H1 (cell line): ENCODE measurements at regions not wholly inside any gene's neighbourhood (a gene's known extent, or its start where the extent isn't known, plus 50 kb on each side); places are given as distances from the start of the nearest gene placed in this dataset.

Experiments used
- CTCF ChIA-PET: fragments of 300-600 bp; sonication (Branson Sonifier 250); formaldehyde crosslinking; loops from one replicate; lab custom pipeline; 2021; ENCODE audit not compliant: partially characterized antibody; lab: Charles Lee
- POLR2A ChIA-PET: fragments of 300-600 bp; sonication (Branson Sonifier 250); formaldehyde crosslinking; loops from one replicate; lab custom pipeline; 2021; ENCODE audit warnings: inconsistent platforms; ENCODE audit not compliant: partially characterized antibody; lab: Charles Lee
- DNase-seq, 2 experiments: peaks; one replicate each; pipeline versions ENCODE4 v3.0.0 to v3.0.0-alpha.2; 2010 to 2022; ENCODE audit warnings: low spot score in 2 of 2, low read depth in 1 of 2, mixed read lengths in 1 of 2
- FAIRE-seq: peaks from 2 replicates; lab custom pipeline; 2011; peaks lifted over from hg19 to GRCh38; lab: Jason Lieb, UNC
- H2AFZ ChIP-seq: 2 replicates; pipeline ENCODE4 v1.8.1; 2012; ENCODE audit warnings: low read length, inconsistent platforms
- H2AK5ac ChIP-seq: 2 replicates; pipeline ENCODE4 v1.6.1; 2013; ENCODE audit warnings: low read depth, low read length
- H2BK120ac ChIP-seq: replicated peaks from 2 replicates; pipeline ENCODE3; 2013; ENCODE audit warnings: low read depth, low read length, inconsistent platforms
- H2BK12ac ChIP-seq: 2 replicates; pipeline ENCODE4 v1.6.1; 2013; ENCODE audit warnings: low read depth, low read length
- H2BK15ac ChIP-seq: 2 replicates; pipeline ENCODE4 v1.6.1; 2013; ENCODE audit warnings: low read length
- H2BK20ac ChIP-seq: 2 replicates; pipeline ENCODE4 v1.6.1; 2013; ENCODE audit warnings: low read length
- H2BK5ac ChIP-seq: 2 replicates; pipeline ENCODE4 v1.6.1; 2013; ENCODE audit warnings: low read depth, low read length
- H3K14ac ChIP-seq: 2 replicates; pipeline ENCODE4 v1.6.1; 2013; ENCODE audit warnings: inconsistent platforms; ENCODE audit not compliant: insufficient read length
- H3K18ac ChIP-seq: 2 replicates; pipeline ENCODE4 v1.6.1; 2013; ENCODE audit warnings: low read length; ENCODE audit errors: extremely low read depth
- H3K23ac ChIP-seq: 2 replicates; pipeline ENCODE4 v1.6.1; 2013; ENCODE audit warnings: inconsistent platforms; ENCODE audit not compliant: insufficient read length
- H3K23me2 ChIP-seq: 2 replicates; pipeline ENCODE4 v1.6.1; 2013; ENCODE audit warnings: low read depth, low read length
- H3K27ac ChIP-seq: 2 replicates; pipeline ENCODE4 v1.6.1; 2011; ENCODE audit warnings: low read depth, low read length, inconsistent platforms
- H3K27me3 ChIP-seq, 4 experiments: replicated peaks in 1 of 4; 1 replicate in 1 of 4; 2 replicates in 3 of 4; pipeline versions ENCODE4 v1.6.1 to v1.8.1; 2011 to 2013; ENCODE audit warnings: low read length in 3 of 4, mild to moderate bottlenecking in 3 of 4, inconsistent platforms in 2 of 4, mixed read lengths in 2 of 4, moderate library complexity in 1 of 4; ENCODE audit not compliant: control insufficient read depth in 3 of 4, insufficient read depth in 3 of 4; ENCODE audit errors: extremely low read depth in 1 of 4
- H3K36me3 ChIP-seq, 4 experiments: 2 replicates each; pipeline versions ENCODE4 v1.6.1 to v1.8.1; 2011 to 2013; ENCODE audit warnings: mild to moderate bottlenecking in 4 of 4, low read length in 3 of 4, moderate library complexity in 2 of 4, control low read depth in 1 of 4, inconsistent platforms in 1 of 4; ENCODE audit not compliant: insufficient read depth in 4 of 4, control insufficient read depth in 2 of 4
- H3K4ac ChIP-seq: replicated peaks from 2 replicates; pipeline ENCODE3; 2013; ENCODE audit warnings: low read length, low read depth, mixed read lengths, inconsistent platforms; ENCODE audit not compliant: insufficient read length
- H3K4me1 ChIP-seq, 4 experiments: replicated peaks in 1 of 4; 1 replicate in 1 of 4; 2 replicates in 3 of 4; pipeline versions ENCODE4 v1.6.1 to v1.8.1; 2011 to 2013; ENCODE audit warnings: low read length in 3 of 4, inconsistent platforms in 2 of 4, mixed read lengths in 1 of 4; ENCODE audit not compliant: insufficient read depth in 4 of 4, control insufficient read depth in 3 of 4
- H3K4me2 ChIP-seq, 2 experiments: 2 replicates each; pipeline versions ENCODE4 v1.6.1 to v1.8.1; 2011 to 2013; ENCODE audit warnings: low read depth in 2 of 2, low read length in 2 of 2, control low read depth in 1 of 2, inconsistent platforms in 1 of 2, mild to moderate bottlenecking in 1 of 2; ENCODE audit not compliant: insufficient read depth in 1 of 2
- H3K4me3 ChIP-seq, 4 experiments: fragments of 200-600, 300-600 bp in 1 of 4; sonication (generic), shearing (Covaris generic), sonication (Bioruptor Twin) in 1 of 4; 2 replicates each; pipeline versions ENCODE4 v1.5.1 to v1.8.1; 2011 to 2016; ENCODE audit warnings: low read length in 4 of 4, low read depth in 3 of 4, control low read depth in 2 of 4, inconsistent platforms in 2 of 4, mild to moderate bottlenecking in 2 of 4, mixed read lengths in 1 of 4, moderate library complexity in 1 of 4; ENCODE audit not compliant: insufficient read depth in 2 of 4; ENCODE audit errors: extremely low read depth in 1 of 4
- H3K56ac ChIP-seq: replicated peaks from 2 replicates; pipeline ENCODE3; 2013; ENCODE audit warnings: low read depth, mild to moderate bottlenecking, mixed read lengths, low read length, inconsistent platforms; ENCODE audit not compliant: insufficient read length
- H3K79me1 ChIP-seq: 2 replicates; pipeline ENCODE4 v1.6.1; 2013; ENCODE audit warnings: low read depth, low read length, control low read depth
- H3K79me2 ChIP-seq, 2 experiments: 2 replicates each; pipeline versions ENCODE4 v1.6.1 to v1.8.1; 2012 to 2013; ENCODE audit warnings: low read length in 2 of 2, mild to moderate bottlenecking in 2 of 2, inconsistent platforms in 1 of 2; ENCODE audit not compliant: insufficient read depth in 2 of 2, control insufficient read depth in 1 of 2
- H3K9ac ChIP-seq, 4 experiments: replicated peaks in 1 of 4; 1 replicate in 1 of 4; 2 replicates in 3 of 4; pipeline versions ENCODE4 v1.6.1 to v1.8.1; 2011 to 2013; ENCODE audit warnings: low read depth in 3 of 4, low read length in 3 of 4, control low read depth in 2 of 4, mild to moderate bottlenecking in 2 of 4, moderate library complexity in 2 of 4, inconsistent platforms in 1 of 4; ENCODE audit errors: extremely low read depth in 1 of 4
- H3K9me3 ChIP-seq, 2 experiments: 2 replicates each; pipeline versions ENCODE4 v1.6.1 to v1.8.1; 2012 to 2013; ENCODE audit warnings: mild to moderate bottlenecking in 2 of 2, moderate library complexity in 2 of 2, control low read depth in 1 of 2, inconsistent platforms in 1 of 2, low read depth in 1 of 2, low read length in 1 of 2, mixed read lengths in 1 of 2; ENCODE audit not compliant: insufficient read depth in 2 of 2
- H4K20me1 ChIP-seq, 2 experiments: replicated peaks in 1 of 2; 2 replicates each; pipeline versions ENCODE3 to v1.8.1; 2011 to 2013; ENCODE audit warnings: inconsistent platforms in 2 of 2, low read length in 2 of 2, mild to moderate bottlenecking in 1 of 2; ENCODE audit not compliant: insufficient read depth in 2 of 2, control insufficient read depth in 1 of 2
- H4K5ac ChIP-seq: 2 replicates; pipeline ENCODE4 v1.6.1; 2013; ENCODE audit warnings: low read length, low read depth, mixed read lengths, inconsistent platforms; ENCODE audit not compliant: insufficient read length
- H4K8ac ChIP-seq: 2 replicates; pipeline ENCODE4 v1.8.0; 2013; ENCODE audit warnings: mild to moderate bottlenecking, moderate library complexity, low read length, inconsistent platforms; ENCODE audit not compliant: insufficient read depth; ENCODE audit errors: extremely low read depth
- H4K91ac ChIP-seq: replicated peaks from 2 replicates; pipeline ENCODE3; 2013; ENCODE audit warnings: low read length, mixed read lengths, inconsistent platforms; ENCODE audit not compliant: insufficient read length
- GABPA ChIP-seq: IDR thresholded peaks from 2 replicates; pipeline ENCODE4 v1.6.1; 2011; ENCODE audit warnings: mild to moderate bottlenecking, low read length, moderate library complexity, borderline replicate concordance; ENCODE audit not compliant: insufficient read depth
- HDAC2 ChIP-seq, 2 experiments: fragments of 300-600 bp in 1 of 2; sonication (generic) in 1 of 2; IDR thresholded peaks; 2 replicates each; pipeline ENCODE4 v1.6.1; 2011 to 2012; ENCODE audit warnings: low read depth in 2 of 2, low read length in 2 of 2, mild to moderate bottlenecking in 2 of 2, moderate library complexity in 2 of 2, borderline replicate concordance in 1 of 2, inconsistent platforms in 1 of 2
- KDM5A ChIP-seq: fragments of 200-600 bp; IDR thresholded peaks from 2 replicates; pipeline ENCODE4 v1.7.1; 2012; ENCODE audit warnings: mild to moderate bottlenecking, low read length, inconsistent platforms, mixed read lengths
- MAX ChIP-seq: IDR thresholded peaks from 2 replicates; pipeline ENCODE4 v1.6.1; 2012; ENCODE audit warnings: inconsistent platforms
- WGBS, 2 experiments: shearing (Covaris generic) in 1 of 2; methylation state at CpG; one replicate each; pipeline versions ENCODE4 v1.1.6 to v1.1.7; 2013 to 2015; ENCODE audit warnings: low lambda C conversion rate in 2 of 2, mixed read lengths in 2 of 2, inconsistent platforms in 1 of 2, low coverage in 1 of 2, missing lambda C conversion rate in 1 of 2; ENCODE audit not compliant: insufficient replicate concordance in 2 of 2, insufficient coverage in 1 of 2, insufficient read length in 1 of 2; ENCODE audit errors: extremely low coverage in 1 of 2, missing lambda C conversion rate in 1 of 2; 5-methylcytosine and 5-hydroxymethylcytosine counted together

GRCh38 chr2:217335341-217335966 lies 475.6 kb upstream of the TNP1 start:
- no peaks in the 10 kb centered on the region for H3K79me2 ChIP-seq
- no peak overlapping the region for H3K18ac ChIP-seq
- no peaks in the 10 kb centered on the region; a peak in 1 of 7 replicates for H3K27me3 ChIP-seq
- no peaks in the 10 kb centered on the region for H4K20me1 ChIP-seq
- no peaks in the 10 kb centered on the region for H3K79me1 ChIP-seq
- H2AFZ ChIP-seq = no peak overlapping the region
- WGBS, 2 experiments = 92% methylated on average over 5 of the region's 5 CpGs; no CpG with 5 or more reads in 1 of the 2 experiments
- ChIA-PET POLR2A (no interaction called here), CTCF (no interaction called here)
- H3K27ac ChIP-seq = no peak overlapping the region
- no peak overlapping the region for H3K56ac ChIP-seq
- H4K8ac ChIP-seq = no peak overlapping the region
- H2AK5ac ChIP-seq = no peak overlapping the region
- no peak overlapping the region for H2BK5ac ChIP-seq
- no peak for DNase-seq
- no peak overlapping the region for H3K4ac ChIP-seq
- H3K4me3 ChIP-seq = no peak overlapping the region
- peaks cover 0 to 8% (median under 1%) of the 10 kb centered on the region in 4 experiments; a peak in 4 of 7 replicates for H3K4me1 ChIP-seq
- TF ChIP-seq HDAC2 (IDR thresholded peaks at IDR 0.05; ENCODE audit: borderline replicate concordance in 1 of 2, low read depth in 2 of 2, low read length in 2 of 2) (no peak), MAX (no peak), KDM5A (no peak), GABPA (no peak)
- no peak overlapping the region for H2BK120ac ChIP-seq
- H4K91ac ChIP-seq = no peak overlapping the region
- H3K4me2 ChIP-seq = no peak overlapping the region
- H3K9ac ChIP-seq = no peak overlapping the region; a peak in 1 of 7 replicates
- no peaks in the 10 kb centered on the region for H3K23me2 ChIP-seq
- H3K14ac ChIP-seq = no peak overlapping the region
- no peaks in the 10 kb centered on the region for H3K9me3 ChIP-seq
- H2BK15ac ChIP-seq = no peak overlapping the region
- no peak for FAIRE-seq
- no peak overlapping the region for H4K5ac ChIP-seq
- no peaks in the 10 kb centered on the region for H3K36me3 ChIP-seq
- 0 out of 2 replicates have a peak overlapping the region, but pooled peaks have one; percentile 30 for H2BK12ac ChIP-seq
- no peak overlapping the region for H3K23ac ChIP-seq
- no peak overlapping the region for H2BK20ac ChIP-seq
